HepG2 (cell line): ENCODE measurements at regions not wholly inside any gene's neighbourhood (a gene's known extent, or its start where the extent isn't known, plus 50 kb on each side); places are given as distances from the start of the nearest gene placed in this dataset.

ENCODE experiments used
- EHMT2 ChIP-seq: fragments of 200-600 bp; sonication (generic); IDR thresholded peaks from 2 replicates; pipeline ENCODE4 v1.7.0; 2017; ENCODE audit warnings: antibody characterized with exemption, low read depth, low read length, borderline replicate concordance
- ISX ChIP-seq: sonication (generic); formaldehyde crosslinking; conservative IDR thresholded peaks from 2 replicates; pipeline ENCODE4 v1.5.0; 2020; ENCODE audit warnings: missing genetic modification reagents
- MAF1 ChIP-seq: sonication (generic); formaldehyde crosslinking; IDR thresholded peaks from 2 replicates; pipeline ENCODE4 v1.5.0; 2020; ENCODE audit warnings: missing genetic modification reagents, borderline replicate concordance
- RFX5 ChIP-seq: IDR thresholded peaks from 2 replicates; pipeline ENCODE4 v1.6.1; 2011; ENCODE audit warnings: low read depth, low read length, improper control_type of control experiment
- TCF12 ChIP-seq, 2 experiments: fragments of 450-650 bp in 1 of 2; sonication (generic) in 1 of 2; formaldehyde crosslinking in 1 of 2; IDR thresholded peaks; 2 replicates each; pipeline versions ENCODE4 v1.6.1 to v1.8.0; 2017 to 2022; ENCODE audit warnings: antibody characterized with exemption in 1 of 2, mild to moderate bottlenecking in 1 of 2, missing genetic modification reagents in 1 of 2, moderate library complexity in 1 of 2
- ZKSCAN1 ChIP-seq: fragments of 150-350 bp; IDR thresholded peaks from 2 replicates; pipeline ENCODE4 v1.6.1; 2014; ENCODE audit warnings: low read length
- ZNF205 ChIP-seq: IDR thresholded peaks from 2 replicates; pipeline ENCODE4 v1.6.1; 2018; ENCODE audit warnings: missing biosample characterization, missing genetic modification reagents
- ZNF569 ChIP-seq: sonication (generic); formaldehyde crosslinking; IDR thresholded peaks from 2 replicates; pipeline ENCODE4 v1.5.0; 2020; ENCODE audit warnings: mild to moderate bottlenecking, missing genetic modification reagents, moderate library complexity, borderline replicate concordance
- ZNF598 ChIP-seq: sonication (generic); formaldehyde crosslinking; IDR thresholded peaks from 2 replicates; pipeline ENCODE4 v1.5.1; 2020; ENCODE audit warnings: mild to moderate bottlenecking, missing genetic modification reagents, borderline replicate concordance
- ZNF816 ChIP-seq: sonication (generic); formaldehyde crosslinking; IDR thresholded peaks from 2 replicates; pipeline ENCODE4 v1.8.0; 2022; ENCODE audit warnings: missing genetic modification reagents, mild to moderate bottlenecking, borderline replicate concordance
- TF ChIP-seq, protein P1 (sequence below): sonication (generic); formaldehyde crosslinking; IDR thresholded peaks from 2 replicates; pipeline ENCODE4 v1.4.0; 2020; ENCODE audit warnings: mild to moderate bottlenecking, missing genetic modification reagents
- TF ChIP-seq, protein P2 (sequence below), 2 experiments: sonication (generic) in 1 of 2; formaldehyde crosslinking in 1 of 2; IDR thresholded peaks; 2 replicates each; pipeline versions ENCODE4 v1.4.0 to v1.6.1; 2016 to 2020; ENCODE audit warnings: borderline replicate concordance in 1 of 2, low read depth in 1 of 2, mild to moderate bottlenecking in 1 of 2, missing genetic modification reagents in 1 of 2
- TF ChIP-seq, protein P3 (sequence below): sonication (generic); formaldehyde crosslinking; IDR thresholded peaks from 2 replicates; pipeline ENCODE4 v1.4.0; 2020; ENCODE audit warnings: missing genetic modification reagents, borderline replicate concordance
- TF ChIP-seq, protein P4 (sequence below): sonication (generic); formaldehyde crosslinking; IDR thresholded peaks from 2 replicates; pipeline ENCODE4 v1.4.0; 2020; ENCODE audit warnings: missing genetic modification reagents

DNA sequence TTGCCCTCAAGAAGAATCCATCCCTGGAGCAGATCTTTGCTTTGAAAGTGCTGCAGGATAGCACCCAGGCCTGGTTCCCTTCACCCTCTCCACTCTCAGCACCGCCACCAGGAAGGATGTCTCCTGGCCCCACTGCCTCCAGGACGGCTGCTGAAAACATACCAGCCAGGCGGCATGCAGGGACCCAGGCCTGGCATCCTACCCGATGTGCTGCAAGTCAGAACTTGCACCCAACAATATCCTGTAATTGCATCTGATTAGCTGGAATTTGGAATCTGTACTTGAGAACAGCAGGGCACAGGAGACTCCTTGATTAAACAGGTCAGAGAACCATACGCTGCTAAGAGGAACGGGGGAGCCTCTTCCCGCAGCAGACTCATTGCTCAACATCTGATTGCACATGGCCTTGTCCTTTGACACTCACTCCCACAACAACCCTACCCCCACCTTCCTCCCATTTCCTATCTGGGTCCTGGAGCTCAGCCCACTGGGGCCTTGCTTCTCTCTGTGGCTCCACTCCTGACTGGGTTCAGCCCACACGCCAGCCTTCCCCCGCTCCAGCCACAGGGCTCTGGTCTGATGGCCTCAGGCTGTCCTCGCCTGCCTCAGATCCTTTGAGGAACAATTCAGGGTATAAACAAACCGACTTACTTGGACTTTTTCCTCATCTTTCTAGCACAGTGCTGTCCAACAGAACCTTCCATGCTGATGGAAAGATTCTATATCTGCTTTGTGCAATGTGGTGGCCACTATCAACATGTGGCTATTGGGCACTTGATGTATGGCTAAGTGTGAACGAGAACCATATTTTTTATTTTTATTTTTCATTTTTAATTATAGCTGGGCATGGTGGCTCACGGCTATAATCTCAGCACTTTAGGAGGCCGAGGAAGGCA lies 78.0 kb downstream of the FGD2 start (continued):
- TF ChIP-seq, protein P1, sequence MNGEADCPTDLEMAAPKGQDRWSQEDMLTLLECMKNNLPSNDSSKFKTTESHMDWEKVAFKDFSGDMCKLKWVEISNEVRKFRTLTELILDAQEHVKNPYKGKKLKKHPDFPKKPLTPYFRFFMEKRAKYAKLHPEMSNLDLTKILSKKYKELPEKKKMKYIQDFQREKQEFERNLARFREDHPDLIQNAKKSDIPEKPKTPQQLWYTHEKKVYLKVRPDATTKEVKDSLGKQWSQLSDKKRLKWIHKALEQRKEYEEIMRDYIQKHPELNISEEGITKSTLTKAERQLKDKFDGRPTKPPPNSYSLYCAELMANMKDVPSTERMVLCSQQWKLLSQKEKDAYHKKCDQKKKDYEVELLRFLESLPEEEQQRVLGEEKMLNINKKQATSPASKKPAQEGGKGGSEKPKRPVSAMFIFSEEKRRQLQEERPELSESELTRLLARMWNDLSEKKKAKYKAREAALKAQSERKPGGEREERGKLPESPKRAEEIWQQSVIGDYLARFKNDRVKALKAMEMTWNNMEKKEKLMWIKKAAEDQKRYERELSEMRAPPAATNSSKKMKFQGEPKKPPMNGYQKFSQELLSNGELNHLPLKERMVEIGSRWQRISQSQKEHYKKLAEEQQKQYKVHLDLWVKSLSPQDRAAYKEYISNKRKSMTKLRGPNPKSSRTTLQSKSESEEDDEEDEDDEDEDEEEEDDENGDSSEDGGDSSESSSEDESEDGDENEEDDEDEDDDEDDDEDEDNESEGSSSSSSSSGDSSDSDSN (CRISPR knock-in tag), result peak; percentile 93
- TF ChIP-seq RFX5, result peak; percentile 12; the same call in 1 of the 2 replicates
- no peak for TF ChIP-seq ISX (CRISPR knock-in tag)
- peak; percentile 97; the same call in 1 of the 2 replicates for TF ChIP-seq ZNF598 (CRISPR knock-in tag)
- TF ChIP-seq, protein P2, sequence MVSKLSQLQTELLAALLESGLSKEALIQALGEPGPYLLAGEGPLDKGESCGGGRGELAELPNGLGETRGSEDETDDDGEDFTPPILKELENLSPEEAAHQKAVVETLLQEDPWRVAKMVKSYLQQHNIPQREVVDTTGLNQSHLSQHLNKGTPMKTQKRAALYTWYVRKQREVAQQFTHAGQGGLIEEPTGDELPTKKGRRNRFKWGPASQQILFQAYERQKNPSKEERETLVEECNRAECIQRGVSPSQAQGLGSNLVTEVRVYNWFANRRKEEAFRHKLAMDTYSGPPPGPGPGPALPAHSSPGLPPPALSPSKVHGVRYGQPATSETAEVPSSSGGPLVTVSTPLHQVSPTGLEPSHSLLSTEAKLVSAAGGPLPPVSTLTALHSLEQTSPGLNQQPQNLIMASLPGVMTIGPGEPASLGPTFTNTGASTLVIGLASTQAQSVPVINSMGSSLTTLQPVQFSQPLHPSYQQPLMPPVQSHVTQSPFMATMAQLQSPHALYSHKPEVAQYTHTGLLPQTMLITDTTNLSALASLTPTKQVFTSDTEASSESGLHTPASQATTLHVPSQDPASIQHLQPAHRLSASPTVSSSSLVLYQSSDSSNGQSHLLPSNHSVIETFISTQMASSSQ (IDR thresholded peaks at IDR 0.05; ENCODE audit: low read depth), result peak; percentile 64
- TF ChIP-seq, protein P2 (CRISPR knock-in tag; IDR thresholded peaks at IDR 0.05; ENCODE audit: borderline replicate concordance), result peak; percentile 93
- TF ChIP-seq ZNF816, result peak; percentile 86; the same call in 1 of the 2 replicates
- peak; percentile 96 for TF ChIP-seq ZNF205 (CRISPR knock-in tag)
- TF ChIP-seq MAF1, result peak; percentile 79; the same call in 1 of the 2 replicates
- TF ChIP-seq, protein P3, sequence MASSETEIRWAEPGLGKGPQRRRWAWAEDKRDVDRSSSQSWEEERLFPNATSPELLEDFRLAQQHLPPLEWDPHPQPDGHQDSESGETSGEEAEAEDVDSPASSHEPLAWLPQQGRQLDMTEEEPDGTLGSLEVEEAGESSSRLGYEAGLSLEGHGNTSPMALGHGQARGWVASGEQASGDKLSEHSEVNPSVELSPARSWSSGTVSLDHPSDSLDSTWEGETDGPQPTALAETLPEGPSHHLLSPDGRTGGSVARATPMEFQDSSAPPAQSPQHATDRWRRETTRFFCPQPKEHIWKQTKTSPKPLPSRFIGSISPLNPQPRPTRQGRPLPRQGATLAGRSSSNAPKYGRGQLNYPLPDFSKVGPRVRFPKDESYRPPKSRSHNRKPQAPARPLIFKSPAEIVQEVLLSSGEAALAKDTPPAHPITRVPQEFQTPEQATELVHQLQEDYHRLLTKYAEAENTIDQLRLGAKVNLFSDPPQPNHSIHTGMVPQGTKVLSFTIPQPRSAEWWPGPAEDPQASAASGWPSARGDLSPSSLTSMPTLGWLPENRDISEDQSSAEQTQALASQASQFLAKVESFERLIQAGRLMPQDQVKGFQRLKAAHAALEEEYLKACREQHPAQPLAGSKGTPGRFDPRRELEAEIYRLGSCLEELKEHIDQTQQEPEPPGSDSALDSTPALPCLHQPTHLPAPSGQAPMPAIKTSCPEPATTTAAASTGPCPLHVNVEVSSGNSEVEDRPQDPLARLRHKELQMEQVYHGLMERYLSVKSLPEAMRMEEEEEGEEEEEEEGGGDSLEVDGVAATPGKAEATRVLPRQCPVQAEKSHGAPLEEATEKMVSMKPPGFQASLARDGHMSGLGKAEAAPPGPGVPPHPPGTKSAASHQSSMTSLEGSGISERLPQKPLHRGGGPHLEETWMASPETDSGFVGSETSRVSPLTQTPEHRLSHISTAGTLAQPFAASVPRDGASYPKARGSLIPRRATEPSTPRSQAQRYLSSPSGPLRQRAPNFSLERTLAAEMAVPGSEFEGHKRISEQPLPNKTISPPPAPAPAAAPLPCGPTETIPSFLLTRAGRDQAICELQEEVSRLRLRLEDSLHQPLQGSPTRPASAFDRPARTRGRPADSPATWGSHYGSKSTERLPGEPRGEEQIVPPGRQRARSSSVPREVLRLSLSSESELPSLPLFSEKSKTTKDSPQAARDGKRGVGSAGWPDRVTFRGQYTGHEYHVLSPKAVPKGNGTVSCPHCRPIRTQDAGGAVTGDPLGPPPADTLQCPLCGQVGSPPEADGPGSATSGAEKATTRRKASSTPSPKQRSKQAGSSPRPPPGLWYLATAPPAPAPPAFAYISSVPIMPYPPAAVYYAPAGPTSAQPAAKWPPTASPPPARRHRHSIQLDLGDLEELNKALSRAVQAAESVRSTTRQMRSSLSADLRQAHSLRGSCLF (CRISPR knock-in tag), result no peak; the same call in 1 of the 2 replicates
- TF ChIP-seq EHMT2, result peak; percentile 69; the same call in 1 of the 2 replicates
- peak; percentile 65; the same call in 1 of the 2 replicates for TF ChIP-seq ZKSCAN1
- TF ChIP-seq, protein P4, sequence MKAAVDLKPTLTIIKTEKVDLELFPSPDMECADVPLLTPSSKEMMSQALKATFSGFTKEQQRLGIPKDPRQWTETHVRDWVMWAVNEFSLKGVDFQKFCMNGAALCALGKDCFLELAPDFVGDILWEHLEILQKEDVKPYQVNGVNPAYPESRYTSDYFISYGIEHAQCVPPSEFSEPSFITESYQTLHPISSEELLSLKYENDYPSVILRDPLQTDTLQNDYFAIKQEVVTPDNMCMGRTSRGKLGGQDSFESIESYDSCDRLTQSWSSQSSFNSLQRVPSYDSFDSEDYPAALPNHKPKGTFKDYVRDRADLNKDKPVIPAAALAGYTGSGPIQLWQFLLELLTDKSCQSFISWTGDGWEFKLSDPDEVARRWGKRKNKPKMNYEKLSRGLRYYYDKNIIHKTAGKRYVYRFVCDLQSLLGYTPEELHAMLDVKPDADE (CRISPR knock-in tag), result no peak
- peak; percentile 60; the same call in 1 of the 2 replicates for TF ChIP-seq ZNF569 (CRISPR knock-in tag)
- TF ChIP-seq TCF12 (IDR thresholded peaks at IDR 0.05), result no peak
- TF ChIP-seq TCF12 (CRISPR knock-in tag; IDR thresholded peaks at IDR 0.05), result peak; percentile 97
